NCI-H82 (cell line): ENCODE measurements at regions not wholly inside any gene's neighbourhood (a gene's known extent, or its start where the extent isn't known, plus 50 kb on each side); places are given as distances from the start of the nearest gene placed in this dataset.

Source experiments
- DNase-seq: peaks from one replicate; lab custom pipeline; 2025; lab: John Stamatoyannopoulos, UW

DNA sequence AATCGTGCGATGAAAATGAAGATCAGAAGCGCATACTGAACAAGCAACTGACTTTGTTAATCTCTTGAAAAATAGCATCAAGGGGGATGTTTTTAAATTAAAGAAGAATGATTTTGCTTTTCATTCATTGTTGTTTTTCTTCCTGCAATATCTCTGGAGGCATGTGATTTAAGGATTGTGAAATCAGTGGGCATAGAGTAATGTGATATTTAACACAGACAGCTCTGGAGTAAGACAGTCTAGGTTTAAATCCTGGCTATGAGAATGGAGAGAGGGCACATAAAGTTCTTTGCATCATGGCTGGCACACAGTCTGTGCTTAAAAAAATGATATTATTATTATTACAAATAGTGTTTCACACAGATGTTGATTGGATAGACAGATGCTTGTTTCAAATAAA is 243.1 kb upstream of the NBEA start:
- DNase-seq = no peak

DNA sequence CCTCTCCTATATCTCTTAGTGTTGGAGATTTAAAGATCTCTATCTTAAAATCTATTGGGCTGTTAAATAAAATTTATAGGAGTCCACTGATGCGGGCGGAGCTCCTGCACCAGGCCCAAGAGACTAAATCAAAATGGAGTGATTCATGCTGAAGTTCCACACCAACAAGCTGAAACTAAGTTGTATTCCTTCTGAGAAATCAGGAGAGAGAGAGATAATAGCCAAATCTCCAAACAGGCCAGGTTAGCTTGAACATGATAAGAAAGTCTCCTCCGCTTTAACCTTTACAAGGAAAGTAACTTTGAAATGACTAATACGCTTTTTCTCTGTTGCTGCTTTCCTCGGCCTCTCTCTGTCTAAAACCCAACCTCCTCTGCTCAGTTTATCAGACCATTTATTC is 241.9 kb upstream of the NBEA start:
- no peak for DNase-seq

DNA sequence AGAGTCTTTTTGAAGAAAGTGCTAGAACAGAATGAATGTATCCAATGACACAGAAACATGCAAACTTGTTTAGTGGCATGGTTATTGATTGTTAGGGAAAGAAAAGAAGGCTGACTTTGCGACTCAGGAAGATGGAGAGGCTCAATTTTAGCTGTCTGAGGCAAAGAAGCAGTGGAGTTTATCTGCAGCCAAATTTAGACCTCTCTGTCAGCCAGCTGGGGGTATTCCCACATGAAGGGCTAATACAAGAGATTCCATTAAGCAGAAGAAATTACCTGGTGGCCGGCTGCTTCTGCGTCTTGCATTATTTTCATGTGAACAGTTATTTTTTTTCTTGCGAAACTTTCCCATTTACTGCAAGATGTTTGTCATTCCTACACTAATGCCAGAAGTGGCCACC is 240.2 kb upstream of the NBEA start:
- no peak for DNase-seq

- DNase-seq = no peak
These were observed 233.3 kb upstream of the NBEA start for GRCh38 chr13:34708566-34709313.

DNA sequence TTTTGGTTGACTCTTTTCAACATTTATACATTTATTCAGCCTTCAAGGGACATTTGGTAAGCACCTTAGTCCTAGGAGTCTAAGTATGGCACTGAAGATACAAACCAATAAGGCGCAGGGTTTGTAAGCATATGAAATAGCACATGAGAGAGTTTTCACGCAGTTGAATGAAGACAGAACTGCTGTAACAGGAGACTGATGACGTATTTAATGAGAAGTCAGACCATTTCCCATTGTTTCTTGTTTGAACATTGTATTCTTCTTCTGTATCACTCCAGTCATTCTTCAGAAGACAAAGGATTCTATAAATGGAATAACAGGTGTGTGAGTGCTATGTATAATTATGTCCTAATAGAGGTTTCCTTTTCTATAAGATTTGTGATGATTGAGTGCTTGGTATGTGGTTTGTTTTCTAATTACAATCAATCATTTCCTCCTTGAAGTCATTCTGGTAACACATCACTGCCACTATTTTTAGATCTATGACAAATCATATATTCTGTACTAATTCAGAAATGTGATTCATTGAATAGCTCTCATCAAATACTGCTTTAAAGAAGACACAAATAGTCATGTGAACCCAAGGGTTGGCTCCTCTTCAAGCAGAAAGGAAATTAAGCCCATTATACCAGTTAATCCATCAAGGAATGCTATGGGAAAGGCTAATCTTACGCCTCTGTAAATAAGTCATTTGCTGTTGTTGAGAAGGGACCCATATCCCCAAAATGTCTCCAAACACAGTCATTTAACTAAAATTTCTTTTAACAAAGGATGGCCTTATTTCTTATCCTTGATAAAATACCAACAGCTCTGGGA is 222.8 kb upstream of the NBEA start:
- DNase-seq = peak; percentile 89

GRCh38 chr13:34720618-34721017 is 221.5 kb upstream of the NBEA start:
- no peak for DNase-seq

DNA sequence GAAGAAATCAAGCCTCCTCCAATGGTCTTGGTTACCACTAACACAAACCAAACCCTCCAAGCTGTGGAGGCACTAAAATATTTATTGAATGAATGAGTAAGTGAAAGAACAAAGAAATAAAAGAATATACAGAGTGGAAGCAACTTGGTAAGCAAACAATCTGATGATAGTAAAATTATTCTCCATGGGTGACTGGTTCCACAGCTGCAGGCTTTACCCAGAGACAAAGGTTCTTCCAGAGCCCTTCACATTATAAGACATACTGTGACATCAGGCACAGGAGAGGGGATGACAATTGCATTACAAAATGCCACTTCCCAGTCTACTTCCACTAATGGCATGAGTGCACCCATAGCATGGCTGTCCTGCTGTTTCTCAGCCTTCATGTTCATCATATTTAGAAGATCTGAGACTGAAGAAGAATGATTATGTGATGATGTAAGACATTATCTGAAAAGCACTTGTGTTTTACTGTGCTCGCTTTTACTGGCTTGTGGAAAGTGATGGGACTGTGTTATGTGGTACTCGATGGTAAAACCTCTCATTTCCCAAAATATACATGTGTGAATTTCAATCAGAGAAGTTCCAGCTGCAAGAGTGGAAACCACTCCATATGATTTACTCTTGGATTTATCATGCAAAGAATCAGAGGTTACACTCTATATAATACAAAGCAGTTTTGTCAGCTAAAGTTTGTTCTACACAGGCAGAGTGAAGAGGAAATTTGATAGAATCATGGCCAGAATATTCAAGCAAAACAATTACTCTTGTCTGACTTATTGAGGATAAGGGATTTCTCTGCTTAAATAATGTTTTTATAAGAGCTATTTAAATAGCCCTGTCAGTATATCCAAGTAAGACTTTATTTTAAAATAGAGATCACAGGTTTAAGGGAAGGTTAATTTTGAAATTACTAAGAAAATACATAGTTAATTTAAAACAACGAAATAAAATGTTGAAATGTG is 220.2 kb upstream of the NBEA start:
- peak; percentile 45 for DNase-seq

DNA sequence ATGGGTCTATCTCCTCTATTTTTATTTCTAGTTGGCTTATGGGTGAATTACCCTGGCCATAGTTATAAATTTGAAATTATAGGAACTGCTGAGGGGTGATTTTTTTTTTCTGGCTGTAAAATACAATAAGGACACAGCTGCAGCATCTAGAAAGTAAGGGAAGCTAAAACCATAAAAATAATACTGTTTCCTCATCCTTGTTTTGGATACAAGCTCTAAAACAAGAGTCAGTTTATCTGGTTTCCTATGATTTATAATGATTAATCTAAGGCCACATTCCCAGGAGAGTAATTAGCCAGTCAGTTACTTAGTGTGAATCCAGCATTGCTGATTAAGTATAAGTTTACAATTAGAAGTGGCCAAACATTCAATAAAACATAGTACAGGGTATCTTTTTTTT is 219.1 kb upstream of the NBEA start:
- DNase-seq = peak; percentile 75

GRCh38 chr13:34730961-34731360 is 211.1 kb upstream of the NBEA start:
- DNase-seq = peak; percentile 34

DNA sequence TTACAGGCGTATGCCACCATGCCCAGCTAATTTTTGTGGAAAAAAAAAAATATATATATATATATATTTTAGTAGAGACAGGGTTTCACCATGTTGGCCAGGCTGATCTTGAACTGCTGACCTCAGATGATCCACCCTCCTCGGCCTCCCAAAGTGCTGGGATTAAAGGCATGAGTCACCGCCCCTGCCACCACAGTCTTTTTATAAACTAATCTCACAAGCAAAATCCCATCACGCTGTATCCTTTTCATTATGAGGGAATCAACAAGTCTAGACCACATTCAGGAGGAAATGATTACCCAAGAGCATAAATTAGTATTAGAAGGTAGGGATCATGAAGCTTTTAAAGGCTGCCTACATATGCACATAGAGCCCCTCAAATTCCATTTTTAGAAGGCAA is 210.6 kb upstream of the NBEA start:
- peak; percentile 94 for DNase-seq

DNA sequence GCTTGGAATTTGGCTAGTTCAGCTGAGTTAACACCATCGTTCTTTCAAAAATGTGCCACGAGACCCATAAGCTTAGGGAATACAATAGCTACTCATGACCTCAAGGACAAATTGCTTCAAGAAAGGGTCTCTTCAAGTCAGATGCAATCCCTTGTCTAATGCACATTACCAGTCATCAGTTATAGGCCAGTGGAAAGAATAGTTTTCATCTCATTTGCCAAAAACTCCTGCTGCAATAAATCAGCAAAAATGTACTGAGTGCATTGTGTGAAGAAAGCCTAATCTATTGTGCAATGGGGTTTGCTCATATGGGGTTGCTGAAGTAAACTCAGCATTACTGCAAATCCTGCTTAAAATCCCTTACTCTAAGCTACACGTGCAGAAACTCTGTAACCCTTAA is 208.3 kb upstream of the NBEA start:
- no peak for DNase-seq

GRCh38 chr13:34734932-34735331 is 207.1 kb upstream of the NBEA start:
- DNase-seq = no peak

GRCh38 chr13:34738254-34738992 is 203.6 kb upstream of the NBEA start:
- DNase-seq = no peak

DNA sequence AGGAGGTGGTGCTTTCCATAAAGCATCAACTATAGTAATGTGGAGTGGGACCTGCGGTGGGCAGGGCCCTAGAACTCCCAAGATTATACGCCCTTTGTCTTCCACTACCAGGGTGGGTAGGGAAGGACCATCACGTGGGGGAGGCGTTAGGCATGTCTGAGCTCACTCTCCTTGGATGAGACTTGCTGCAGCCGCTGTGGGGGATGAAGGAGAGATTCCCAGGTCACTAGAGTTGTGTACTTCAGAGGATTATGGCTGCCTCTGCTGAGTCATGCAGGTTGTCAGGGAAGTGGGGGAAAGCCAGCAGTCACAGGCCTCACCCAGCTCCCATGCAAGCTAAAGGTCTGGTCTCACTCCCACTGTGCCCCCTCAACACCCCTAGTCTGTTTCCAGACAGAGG is 195.0 kb upstream of the NBEA start:
- peak; percentile 40 for DNase-seq

DNA sequence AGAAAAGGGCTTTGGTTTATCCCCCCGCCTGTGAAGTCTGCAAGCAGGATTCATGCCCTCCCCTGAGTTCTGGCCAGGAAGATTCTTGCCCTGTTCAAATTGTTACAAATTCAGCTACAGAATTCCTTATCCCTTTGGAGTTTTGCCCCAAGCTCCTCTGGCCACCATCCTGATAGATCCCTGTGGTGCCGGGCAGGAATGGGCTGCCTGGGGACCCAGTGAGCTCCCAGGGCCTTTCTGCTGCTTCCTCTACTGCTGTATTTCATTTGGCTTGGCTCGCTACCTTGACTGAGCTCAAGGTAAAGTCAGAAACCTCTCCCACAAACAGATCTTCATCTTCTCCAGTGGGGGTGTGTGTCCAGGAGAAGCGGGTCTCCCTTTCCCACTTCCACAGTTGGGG is 194.6 kb upstream of the NBEA start:
- no peak for DNase-seq

DNA sequence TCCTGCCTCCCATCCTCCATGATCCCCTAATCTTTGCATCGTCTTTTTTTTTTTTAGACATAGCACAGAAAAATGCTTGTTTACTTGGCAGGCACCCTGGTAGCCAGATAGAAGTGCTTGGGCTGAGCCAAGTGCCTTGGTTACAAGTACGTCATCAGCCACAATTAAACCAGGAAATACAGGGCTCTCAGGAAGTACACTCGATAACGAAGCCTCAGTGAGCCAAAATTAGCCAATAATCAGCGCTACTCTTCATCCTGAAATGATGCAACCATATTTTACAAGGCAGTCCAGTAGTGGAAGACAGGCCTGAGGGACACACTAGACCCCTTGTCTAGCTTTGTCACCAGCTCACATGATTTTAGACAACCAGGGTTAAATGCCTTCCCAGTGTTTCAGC is 194.0 kb upstream of the NBEA start:
- no peak for DNase-seq

- no peak for DNase-seq
These were observed 193.5 kb upstream of the NBEA start for GRCh38 chr13:34748596-34748995.

DNA sequence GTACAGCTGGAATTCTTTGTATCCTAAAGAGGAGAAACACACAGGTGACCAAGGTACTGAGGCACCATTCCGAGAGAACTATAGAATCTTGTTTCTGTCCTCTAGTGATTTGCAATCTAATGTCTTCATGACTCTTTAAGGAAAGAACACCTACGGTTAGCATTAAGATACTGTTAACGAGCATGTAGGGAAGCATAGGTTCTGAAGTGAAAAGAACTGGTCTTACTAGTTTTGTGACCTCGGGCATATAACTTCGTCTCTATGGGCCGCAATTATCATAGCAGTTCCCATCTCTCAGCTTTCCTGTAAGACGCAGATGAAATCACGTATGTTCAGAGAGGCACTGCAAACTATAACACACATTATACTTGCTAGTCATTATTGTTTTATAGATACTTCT is 193.0 kb upstream of the NBEA start:
- DNase-seq = no peak

GRCh38 chr13:34750078-34750931 is 191.8 kb upstream of the NBEA start:
- peak; percentile 51 for DNase-seq

DNA sequence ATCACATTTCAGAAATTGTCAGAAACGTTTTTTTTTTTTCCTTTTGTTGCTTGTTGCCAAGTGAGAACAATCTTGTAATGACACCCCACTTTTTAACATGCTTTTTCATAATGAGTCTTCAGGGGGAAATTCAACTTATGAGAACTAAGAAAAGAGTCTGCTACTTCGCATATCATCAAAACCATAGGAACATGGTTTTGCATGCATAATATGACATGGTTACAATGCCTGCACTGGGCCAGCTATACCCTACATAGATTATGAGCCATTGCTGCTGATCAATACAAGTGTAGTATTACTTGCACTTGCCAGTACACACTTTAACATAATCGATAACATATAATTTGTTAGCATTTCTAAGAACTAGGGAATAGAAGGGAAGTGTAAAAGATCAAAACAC is 191.0 kb upstream of the NBEA start:
- DNase-seq = no peak

GRCh38 chr13:34751492-34751891 is 190.6 kb upstream of the NBEA start:
- DNase-seq = no peak
